Superior temporal gyrus (tissue), 1 donor: ENCODE measurements at regions not wholly inside any gene's neighbourhood (a gene's known extent, or its start where the extent isn't known, plus 50 kb on each side); places are given as distances from the start of the nearest gene placed in this dataset.

Experiments
- DNase-seq: peaks from one replicate; pipeline ENCODE4 v3.0.0-alpha.2; 2016; ENCODE audit errors: extremely low spot score

DNA sequence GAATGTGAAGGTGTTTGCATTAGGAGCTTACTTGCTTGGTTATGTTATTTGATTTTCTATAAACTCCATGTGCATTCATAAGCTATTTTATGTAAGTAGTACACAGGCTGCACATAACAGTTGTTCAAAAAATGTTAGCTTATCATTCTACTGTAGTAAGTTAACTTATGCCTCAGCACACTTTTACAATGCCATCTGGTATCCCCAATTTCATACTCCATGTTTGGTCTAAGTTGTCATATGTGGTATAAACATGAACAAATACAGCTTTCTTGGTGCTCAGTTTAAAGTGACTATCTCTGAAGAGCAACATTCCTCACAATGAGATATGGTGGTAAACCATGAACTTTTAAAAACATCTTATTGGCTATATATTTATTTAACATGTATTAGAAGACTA is 104.3 kb upstream of the LEF1 start:
- DNase-seq = no peak

- no peak for DNase-seq
These were observed 103.8 kb upstream of the LEF1 start for GRCh38 chr4:108272561-108272960.

GRCh38 chr4:108272046-108272445 is 103.3 kb upstream of the LEF1 start:
- no peak for DNase-seq

DNA sequence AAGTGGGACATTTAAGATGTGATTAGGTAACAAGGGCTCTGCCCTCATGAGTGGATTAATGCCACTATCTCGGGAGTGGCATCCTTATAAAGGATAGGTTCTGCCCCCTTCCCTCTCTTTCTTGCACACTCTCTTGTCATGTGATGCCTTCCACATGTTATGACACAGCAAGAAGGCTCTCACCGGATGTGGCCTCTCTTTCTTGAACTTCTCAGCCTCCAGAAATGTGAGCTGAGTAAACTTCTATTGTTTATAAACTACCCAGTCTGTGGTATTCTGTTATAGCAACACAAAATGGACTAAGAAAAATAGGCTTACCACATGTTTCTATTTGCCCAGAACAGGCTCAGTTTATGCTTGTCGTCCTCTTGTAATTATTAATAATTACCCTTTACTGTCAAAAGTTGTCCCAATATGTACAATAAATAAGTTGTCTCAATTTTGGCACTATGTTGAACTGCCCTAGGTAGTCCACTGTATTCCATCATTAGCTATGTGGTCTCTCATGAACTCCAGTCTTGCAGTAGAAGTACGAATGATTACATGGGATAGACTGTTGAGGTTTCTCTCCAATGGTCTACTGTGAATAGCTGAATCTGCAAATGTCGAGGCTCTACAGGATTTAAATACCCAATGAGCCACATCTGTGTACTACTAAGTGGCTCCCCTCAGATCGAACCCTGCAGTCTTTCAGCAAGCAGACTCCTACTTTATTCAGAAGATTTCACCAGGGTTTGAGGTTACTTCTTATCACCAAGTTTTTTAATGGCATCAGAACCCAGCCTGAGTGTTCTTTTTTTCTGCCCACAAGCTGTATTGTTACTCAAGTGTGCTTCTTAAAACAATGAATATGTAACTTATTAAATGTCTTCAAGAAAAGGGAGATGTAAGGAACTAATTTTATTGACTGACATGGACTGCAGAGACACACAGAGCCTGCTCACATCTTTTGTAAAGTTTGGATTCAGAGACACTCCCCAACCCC is 102.0 kb upstream of the LEF1 start:
- no peak for DNase-seq

- no peak for DNase-seq
These were observed 96.0 kb upstream of the LEF1 start for GRCh38 chr4:108264693-108265092.

- DNase-seq = no peak
These were observed 94.3 kb upstream of the LEF1 start for GRCh38 chr4:108263057-108263456.

DNA sequence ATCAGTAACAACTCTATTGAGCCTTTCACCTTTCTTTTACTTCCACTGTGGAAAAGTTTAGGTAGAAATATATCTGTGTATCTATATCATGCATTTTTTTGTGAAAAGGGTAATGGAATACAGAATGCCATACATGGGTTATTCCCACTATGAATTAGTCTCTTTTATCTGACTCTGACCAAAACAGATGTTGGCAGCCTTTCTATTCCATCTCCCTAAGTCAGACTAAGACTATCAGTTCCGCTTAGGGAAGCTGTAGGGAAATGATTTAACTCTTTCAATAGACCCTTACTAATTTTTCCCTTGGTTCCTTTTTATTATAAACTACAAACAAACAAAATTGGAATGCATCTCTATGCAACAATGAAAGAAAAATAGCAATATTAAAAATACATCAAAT is 92.3 kb upstream of the LEF1 start:
- no peak for DNase-seq

- no peak for DNase-seq
These were observed 87.8 kb upstream of the LEF1 start for GRCh38 chr4:108256538-108256937.

- no peak for DNase-seq
These were observed 86.5 kb upstream of the LEF1 start for GRCh38 chr4:108255203-108255747.

DNA sequence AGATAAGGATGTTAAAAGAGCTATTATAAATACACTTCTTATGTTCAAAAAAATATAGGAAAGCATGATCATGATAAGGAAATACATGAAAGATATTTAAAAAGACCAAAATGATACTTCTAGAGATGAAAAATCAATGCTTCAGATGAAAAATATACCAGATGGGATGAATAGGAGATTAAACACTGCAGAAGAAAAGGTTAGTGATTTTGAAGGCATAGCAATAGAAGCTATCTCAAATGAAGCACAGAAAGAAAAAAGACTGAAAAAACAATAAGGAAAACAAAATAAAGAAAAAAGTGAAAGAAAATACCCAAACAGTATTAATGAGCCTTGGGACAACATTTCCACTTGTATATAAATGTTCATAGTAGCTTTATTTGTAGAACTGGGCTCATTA is 80.7 kb upstream of the LEF1 start:
- no peak for DNase-seq

DNA sequence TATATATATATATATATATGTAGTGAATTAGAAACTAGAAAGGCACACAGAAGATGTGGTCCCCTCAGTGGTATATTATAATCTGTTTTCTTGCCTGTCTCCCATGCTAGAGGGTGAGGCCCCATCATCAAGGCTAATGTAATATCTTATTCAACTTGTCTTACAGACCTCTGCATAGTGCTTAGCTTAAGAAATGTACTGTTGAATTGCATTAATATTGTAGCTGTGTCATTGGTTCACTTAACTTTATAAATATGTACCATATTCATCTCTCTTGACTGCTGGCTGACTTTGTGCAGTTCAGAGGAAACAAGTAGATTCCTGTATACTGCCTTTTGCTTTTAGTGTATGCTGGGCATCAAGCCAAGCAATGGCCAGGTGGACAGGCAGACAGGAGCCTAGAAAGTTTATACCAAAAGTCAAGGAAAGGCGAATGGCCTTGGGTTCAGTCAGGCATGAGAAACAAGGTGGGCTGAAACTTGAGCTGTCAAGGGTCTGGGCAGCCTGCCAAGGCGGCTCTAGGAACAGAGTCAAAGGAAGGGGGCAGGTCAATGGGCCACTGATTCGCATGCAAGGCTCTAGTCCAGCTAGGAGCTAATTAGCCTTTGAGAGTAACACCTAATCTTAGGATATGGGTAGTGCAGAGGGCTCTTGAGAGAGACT is 78.8 kb upstream of the LEF1 start:
- no peak for DNase-seq

DNA sequence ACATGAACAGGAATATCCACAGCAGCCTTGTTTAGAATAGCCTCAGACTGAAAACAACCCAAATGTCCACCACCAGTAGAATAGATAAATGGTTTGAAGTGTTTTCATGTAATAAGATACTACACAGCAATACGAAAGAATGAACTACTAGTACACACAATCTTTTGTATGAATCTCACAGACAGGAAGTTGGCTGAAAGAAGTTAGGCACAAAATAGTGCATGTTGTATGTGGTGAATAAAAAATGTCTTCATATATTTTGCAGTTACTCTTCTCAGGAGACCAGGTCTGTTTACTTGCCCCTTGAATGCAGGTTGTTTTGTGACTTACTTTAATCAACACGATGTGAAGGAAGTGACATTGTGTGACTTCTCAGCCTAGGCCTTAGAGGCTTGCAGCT is 75.9 kb upstream of the LEF1 start:
- no peak for DNase-seq

GRCh38 chr4:108240366-108240765 is 71.6 kb upstream of the LEF1 start:
- no peak for DNase-seq

GRCh38 chr4:108237693-108238092 is 69.0 kb upstream of the LEF1 start:
- no peak for DNase-seq

DNA sequence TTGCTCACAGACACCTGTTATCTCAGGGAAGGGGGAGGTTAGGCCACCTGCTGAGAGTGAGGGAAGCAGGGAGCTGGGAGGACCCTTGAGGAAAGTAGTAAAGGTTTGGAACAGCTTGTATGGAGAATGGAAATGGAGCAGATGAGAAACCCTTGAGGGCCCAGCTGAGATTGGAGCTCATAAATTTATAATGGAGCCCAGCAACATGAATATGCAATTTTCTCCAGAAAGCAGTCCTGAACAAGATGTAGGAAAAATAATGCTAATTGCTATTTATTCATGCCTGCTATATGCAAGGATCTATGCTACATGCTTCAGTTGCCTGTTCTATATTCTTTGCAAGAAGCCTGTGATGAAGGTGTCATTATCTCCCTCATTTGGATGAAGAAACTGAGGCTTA is 67.5 kb upstream of the LEF1 start:
- DNase-seq = no peak

- DNase-seq = no peak
These were observed 59.2 kb upstream of the LEF1 start for GRCh38 chr4:108227923-108228322.

DNA sequence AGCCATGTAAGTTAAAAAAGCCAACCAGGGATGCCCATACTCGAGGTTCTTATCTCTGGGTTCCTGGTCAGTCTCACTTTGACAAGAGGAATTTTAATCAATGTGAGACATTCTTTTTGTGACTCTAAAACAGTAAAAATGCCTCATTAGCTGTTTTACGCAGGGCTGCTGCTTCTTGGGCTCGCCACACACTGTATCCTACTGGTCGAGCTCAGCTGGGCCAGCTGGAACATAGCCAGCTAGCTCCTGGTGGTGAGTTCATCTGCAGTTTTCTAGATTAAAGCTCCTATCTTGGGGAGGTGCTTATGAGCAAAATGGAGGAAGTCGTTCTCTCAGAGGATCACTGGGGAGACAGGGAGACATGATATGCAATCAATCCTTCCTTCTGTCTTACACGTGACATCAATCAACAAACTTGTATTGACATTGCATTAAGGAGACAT is 55.9 kb upstream of the LEF1 start:
- no peak for DNase-seq

DNA sequence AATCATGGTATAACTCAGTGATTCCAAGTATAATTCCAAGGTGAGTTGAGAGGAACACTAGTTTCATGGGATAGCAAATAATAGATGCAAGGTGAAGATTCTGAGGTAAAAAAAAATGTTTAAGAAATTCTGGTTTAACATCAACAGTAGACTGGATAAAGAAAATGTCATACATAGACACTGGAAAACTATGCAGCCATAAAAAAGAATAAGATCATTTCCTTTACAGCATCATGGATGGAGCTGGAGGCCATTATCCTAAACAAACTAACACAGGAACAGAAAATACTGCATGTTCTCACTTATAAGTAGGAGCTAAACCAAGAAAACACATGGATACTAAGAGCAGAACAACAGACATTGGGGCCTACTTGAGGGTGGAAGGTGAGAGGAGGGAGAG is 54.6 kb upstream of the LEF1 start:
- no peak for DNase-seq

DNA sequence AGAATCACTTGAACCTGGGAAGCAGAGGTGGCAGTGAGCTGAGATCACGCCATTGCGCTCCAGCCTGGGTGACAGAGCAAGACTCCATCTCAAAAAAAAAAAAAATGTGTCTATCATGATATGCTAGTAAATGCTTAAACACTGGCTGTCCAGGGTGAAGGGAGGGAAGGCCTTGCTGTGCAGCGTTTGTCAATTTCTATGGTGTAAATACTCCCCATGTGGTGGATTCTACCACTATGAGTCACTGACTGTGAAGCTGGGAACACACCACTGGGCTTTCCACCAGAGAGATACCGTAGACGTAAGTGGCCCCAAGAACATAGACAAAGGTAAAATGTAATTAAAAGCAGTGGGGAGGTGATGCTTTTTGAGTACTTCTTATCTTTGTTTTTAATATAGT is 51.3 kb upstream of the LEF1 start:
- no peak for DNase-seq
